ENCODE measurements at regions not wholly inside any gene's neighbourhood (a gene's known extent, or its start where the extent isn't known, plus 50 kb on each side); places are given as distances from the start of the nearest gene placed in this dataset.

DNA sequence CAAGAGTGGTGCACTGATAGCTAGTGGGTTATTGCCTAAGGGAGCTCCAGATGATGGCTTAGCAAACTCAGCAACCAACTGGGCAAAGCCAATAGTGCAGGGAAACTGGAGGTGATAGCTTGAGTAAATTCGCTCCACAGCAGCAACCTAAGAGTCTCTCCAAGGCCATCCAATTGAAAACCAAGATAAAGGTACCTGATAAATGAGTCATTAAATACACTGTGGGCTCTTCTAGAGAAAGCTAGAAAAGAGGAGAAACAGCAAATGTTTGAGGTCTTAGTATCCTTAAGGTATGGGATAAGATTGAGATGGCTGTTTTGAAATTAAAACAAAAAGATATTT, 197.8 kb upstream of the ERBB4 start:
- TF ChIP-seq, protein P1, sequence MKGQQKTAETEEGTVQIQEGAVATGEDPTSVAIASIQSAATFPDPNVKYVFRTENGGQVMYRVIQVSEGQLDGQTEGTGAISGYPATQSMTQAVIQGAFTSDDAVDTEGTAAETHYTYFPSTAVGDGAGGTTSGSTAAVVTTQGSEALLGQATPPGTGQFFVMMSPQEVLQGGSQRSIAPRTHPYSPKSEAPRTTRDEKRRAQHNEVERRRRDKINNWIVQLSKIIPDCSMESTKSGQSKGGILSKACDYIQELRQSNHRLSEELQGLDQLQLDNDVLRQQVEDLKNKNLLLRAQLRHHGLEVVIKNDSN (IDR thresholded peaks at IDR 0.05; ENCODE audit: borderline replicate concordance, low read depth), result no peak
- no peak for TF ChIP-seq RCOR1 (IDR thresholded peaks at IDR 0.05; ENCODE audit: low read length)
- no peak for TF ChIP-seq EZH2phosphoT487 (IDR thresholded peaks at IDR 0.05; ENCODE audit: borderline replicate concordance, low read depth)
